Fibroblast of lung (primary cell): ENCODE measurements at regions not wholly inside any gene's neighbourhood (a gene's known extent, or its start where the extent isn't known, plus 50 kb on each side); places are given as distances from the start of the nearest gene placed in this dataset.

ENCODE experiments used
- EZH2 ChIP-seq: IDR thresholded peaks from 2 replicates; pipeline ENCODE4 v1.5.1; 2012; ENCODE audit warnings: low read length, control low read depth, mild to moderate bottlenecking; ENCODE audit errors: missing control alignments
- TF ChIP-seq, protein P1 (sequence below), 2 donors: IDR thresholded peaks in 1 of 2; conservative IDR thresholded peaks in 1 of 2; 1 replicate in 1 of 2; 2 replicates in 1 of 2; pipeline ENCODE4 v1.5.1; 2011 to 2012; ENCODE audit warnings: low read length in 2 of 2, control low read depth in 1 of 2, inconsistent platforms in 1 of 2, low read depth in 1 of 2, mild to moderate bottlenecking in 1 of 2

DNA sequence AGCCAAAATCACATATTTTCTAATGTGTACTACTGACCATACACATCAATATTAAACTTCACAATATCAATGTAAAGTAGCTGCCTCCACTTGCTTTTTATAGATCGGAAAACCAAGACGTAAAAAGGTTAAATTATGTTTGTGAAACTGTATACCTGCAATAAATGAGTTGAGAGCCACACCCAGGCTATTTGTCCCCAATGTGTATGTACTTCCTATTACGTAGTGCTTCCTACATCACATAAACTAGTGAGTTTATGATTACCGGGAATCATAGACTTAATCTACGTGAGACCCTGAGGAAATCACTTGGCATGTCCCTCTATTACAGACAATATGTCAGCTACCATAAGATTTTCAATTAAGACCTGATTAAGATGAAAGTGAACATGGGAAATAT lies 903.4 kb downstream of the RAB28 start:
- TF ChIP-seq, protein P1, sequence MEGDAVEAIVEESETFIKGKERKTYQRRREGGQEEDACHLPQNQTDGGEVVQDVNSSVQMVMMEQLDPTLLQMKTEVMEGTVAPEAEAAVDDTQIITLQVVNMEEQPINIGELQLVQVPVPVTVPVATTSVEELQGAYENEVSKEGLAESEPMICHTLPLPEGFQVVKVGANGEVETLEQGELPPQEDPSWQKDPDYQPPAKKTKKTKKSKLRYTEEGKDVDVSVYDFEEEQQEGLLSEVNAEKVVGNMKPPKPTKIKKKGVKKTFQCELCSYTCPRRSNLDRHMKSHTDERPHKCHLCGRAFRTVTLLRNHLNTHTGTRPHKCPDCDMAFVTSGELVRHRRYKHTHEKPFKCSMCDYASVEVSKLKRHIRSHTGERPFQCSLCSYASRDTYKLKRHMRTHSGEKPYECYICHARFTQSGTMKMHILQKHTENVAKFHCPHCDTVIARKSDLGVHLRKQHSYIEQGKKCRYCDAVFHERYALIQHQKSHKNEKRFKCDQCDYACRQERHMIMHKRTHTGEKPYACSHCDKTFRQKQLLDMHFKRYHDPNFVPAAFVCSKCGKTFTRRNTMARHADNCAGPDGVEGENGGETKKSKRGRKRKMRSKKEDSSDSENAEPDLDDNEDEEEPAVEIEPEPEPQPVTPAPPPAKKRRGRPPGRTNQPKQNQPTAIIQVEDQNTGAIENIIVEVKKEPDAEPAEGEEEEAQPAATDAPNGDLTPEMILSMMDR (conservative IDR thresholded peaks at IDR 0.05 in 1 of 2, IDR thresholded peaks at IDR 0.05 in 1 of 2; ENCODE audit: low read depth in 1 of 2, low read length in 2 of 2), result no peak
- no peak for TF ChIP-seq EZH2
